ENCODE measurements at regions not wholly inside any gene's neighbourhood (a gene's known extent, or its start where the extent isn't known, plus 50 kb on each side); places are given as distances from the start of the nearest gene placed in this dataset.

DNA sequence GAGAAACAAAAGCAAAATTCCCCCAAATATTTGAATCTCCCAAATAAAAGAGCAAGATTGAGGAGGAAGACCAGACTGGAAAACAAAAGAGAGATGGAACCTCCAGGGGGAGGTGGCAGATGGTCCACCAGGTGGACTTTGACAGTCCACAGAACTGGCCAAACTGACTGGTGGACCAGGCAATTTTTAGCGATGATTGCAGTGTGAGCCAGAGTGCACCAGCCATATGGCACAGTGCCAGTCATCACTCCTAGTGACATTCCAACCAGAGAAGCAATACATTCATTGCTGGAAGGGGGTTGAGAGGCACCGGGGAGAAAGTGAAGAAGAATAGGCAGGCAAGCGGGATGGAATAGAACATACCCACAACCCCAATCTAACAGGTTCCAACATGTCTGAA is 182.9 kb downstream of the EXOC5 start:
- TF ChIP-seq, protein P1, sequence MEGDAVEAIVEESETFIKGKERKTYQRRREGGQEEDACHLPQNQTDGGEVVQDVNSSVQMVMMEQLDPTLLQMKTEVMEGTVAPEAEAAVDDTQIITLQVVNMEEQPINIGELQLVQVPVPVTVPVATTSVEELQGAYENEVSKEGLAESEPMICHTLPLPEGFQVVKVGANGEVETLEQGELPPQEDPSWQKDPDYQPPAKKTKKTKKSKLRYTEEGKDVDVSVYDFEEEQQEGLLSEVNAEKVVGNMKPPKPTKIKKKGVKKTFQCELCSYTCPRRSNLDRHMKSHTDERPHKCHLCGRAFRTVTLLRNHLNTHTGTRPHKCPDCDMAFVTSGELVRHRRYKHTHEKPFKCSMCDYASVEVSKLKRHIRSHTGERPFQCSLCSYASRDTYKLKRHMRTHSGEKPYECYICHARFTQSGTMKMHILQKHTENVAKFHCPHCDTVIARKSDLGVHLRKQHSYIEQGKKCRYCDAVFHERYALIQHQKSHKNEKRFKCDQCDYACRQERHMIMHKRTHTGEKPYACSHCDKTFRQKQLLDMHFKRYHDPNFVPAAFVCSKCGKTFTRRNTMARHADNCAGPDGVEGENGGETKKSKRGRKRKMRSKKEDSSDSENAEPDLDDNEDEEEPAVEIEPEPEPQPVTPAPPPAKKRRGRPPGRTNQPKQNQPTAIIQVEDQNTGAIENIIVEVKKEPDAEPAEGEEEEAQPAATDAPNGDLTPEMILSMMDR (IDR thresholded peaks at IDR 0.05; ENCODE audit: partially characterized antibody, unreplicated experiment), result no peak
- Mint-ChIP-seq H3K4me3 (ENCODE audit: unreplicated experiment) (no peak overlapping the region), H3K27me3 (ENCODE audit: unreplicated experiment) (no peaks in the 10 kb centered on the region), H3K27ac (ENCODE audit: unreplicated experiment) (no peak overlapping the region), H3K9me3 (ENCODE audit: unreplicated experiment) (peaks cover 2% of the 10 kb centered on the region), H3K4me1 (ENCODE audit: low read depth, unreplicated experiment) (peaks cover 10% of the 10 kb centered on the region), H3K36me3 (ENCODE audit: unreplicated experiment) (peaks cover 7% of the 10 kb centered on the region)
- no peak for DNase-seq

- Mint-ChIP-seq H3K9me3 (ENCODE audit: unreplicated experiment) (peaks cover 2% of the 10 kb centered on the region), H3K4me3 (ENCODE audit: unreplicated experiment) (no peak overlapping the region)
Measured at GRCh38 chr14:57085043-57085442, 183.7 kb downstream of the EXOC5 start.

GRCh38 chr14:57080691-57081090 is 188.0 kb downstream of the EXOC5 start:
- H3K27ac Mint-ChIP-seq (ENCODE audit: unreplicated experiment), result no peak overlapping the region
- no peaks in the 10 kb centered on the region for H3K36me3 Mint-ChIP-seq (ENCODE audit: unreplicated experiment)
- no peaks in the 10 kb centered on the region for H3K9me3 Mint-ChIP-seq (ENCODE audit: unreplicated experiment)

More at GRCh38 chr14:57085043-57085442, 183.7 kb downstream of the EXOC5 start:
- peaks cover 7% of the 10 kb centered on the region for H3K36me3 Mint-ChIP-seq (ENCODE audit: unreplicated experiment)
- no peak overlapping the region for H3K27ac Mint-ChIP-seq (ENCODE audit: unreplicated experiment)
- TF ChIP-seq, protein P1 (IDR thresholded peaks at IDR 0.05; ENCODE audit: partially characterized antibody, unreplicated experiment), result no peak
- peaks cover 10% of the 10 kb centered on the region for H3K4me1 Mint-ChIP-seq (ENCODE audit: low read depth, unreplicated experiment)
- no peaks in the 10 kb centered on the region for H3K27me3 Mint-ChIP-seq (ENCODE audit: unreplicated experiment)
- DNase-seq, result no peak

GRCh38 chr14:57078054-57078453 is 190.7 kb downstream of the EXOC5 start:
- DNase-seq, result no peak
- Mint-ChIP-seq H3K9me3 (ENCODE audit: unreplicated experiment) (no peaks in the 10 kb centered on the region), H3K36me3 (ENCODE audit: unreplicated experiment) (no peaks in the 10 kb centered on the region), H3K27ac (ENCODE audit: unreplicated experiment) (no peak overlapping the region), H3K27me3 (ENCODE audit: unreplicated experiment) (no peaks in the 10 kb centered on the region), H3K4me1 (ENCODE audit: low read depth, unreplicated experiment) (no peaks in the 10 kb centered on the region), H3K4me3 (ENCODE audit: unreplicated experiment) (no peak overlapping the region)
- TF ChIP-seq, protein P1 (IDR thresholded peaks at IDR 0.05; ENCODE audit: partially characterized antibody, unreplicated experiment), result no peak

More at GRCh38 chr14:57080691-57081090, 188.0 kb downstream of the EXOC5 start:
- no peak overlapping the region for H3K4me3 Mint-ChIP-seq (ENCODE audit: unreplicated experiment)
- H3K4me1 Mint-ChIP-seq (ENCODE audit: low read depth, unreplicated experiment), result peaks cover 3% of the 10 kb centered on the region
- TF ChIP-seq, protein P1 (IDR thresholded peaks at IDR 0.05; ENCODE audit: partially characterized antibody, unreplicated experiment), result no peak
- no peak for DNase-seq
- H3K27me3 Mint-ChIP-seq (ENCODE audit: unreplicated experiment), result no peaks in the 10 kb centered on the region

DNA sequence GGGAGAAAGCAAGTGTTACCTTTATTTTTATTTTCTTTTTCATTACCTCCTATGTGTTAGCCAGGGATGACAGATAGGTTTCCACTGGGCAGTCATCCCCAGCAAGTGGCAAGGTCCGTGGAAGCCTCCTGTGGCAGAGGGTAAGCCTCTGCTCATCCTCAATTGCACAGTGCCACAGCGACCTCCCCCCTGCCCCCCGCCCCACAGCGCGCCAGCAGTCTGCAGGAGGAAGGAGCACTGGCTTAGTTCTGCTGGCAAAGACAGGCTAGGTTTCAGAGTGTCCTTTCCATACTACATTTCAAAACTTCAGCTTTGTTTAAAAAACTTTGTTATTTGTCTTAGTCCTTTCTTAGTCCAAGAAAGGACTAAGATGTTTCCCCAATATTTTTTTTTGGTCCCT is 194.7 kb downstream of the EXOC5 start:
- TF ChIP-seq, protein P1 (IDR thresholded peaks at IDR 0.05; ENCODE audit: partially characterized antibody, unreplicated experiment), result no peak
- DNase-seq, result no peak
- Mint-ChIP-seq H3K27ac (ENCODE audit: unreplicated experiment) (no peak overlapping the region), H3K4me3 (ENCODE audit: unreplicated experiment) (no peak overlapping the region), H3K9me3 (ENCODE audit: unreplicated experiment) (no peaks in the 10 kb centered on the region), H3K36me3 (ENCODE audit: unreplicated experiment) (no peaks in the 10 kb centered on the region), H3K27me3 (ENCODE audit: unreplicated experiment) (peaks cover 4% of the 10 kb centered on the region), H3K4me1 (ENCODE audit: low read depth, unreplicated experiment) (peaks cover under 1% of the 10 kb centered on the region)
